Heart left ventricle (tissue), 16 donors: ENCODE measurements at regions not wholly inside any gene's neighbourhood (a gene's known extent, or its start where the extent isn't known, plus 50 kb on each side); places are given as distances from the start of the nearest gene placed in this dataset.

Source experiments
- ATAC-seq, 4 donors: fragments of 200-7000 bp; cut with Tn5 transposase; one replicate each; pipeline ENCODE4 v1.9.1; 2020 to 2022; ENCODE audit warnings: moderate library complexity in 4 of 4, mild to moderate bottlenecking in 3 of 4, moderate number of reproducible peaks in 1 of 4
- DNase-seq, 5 donors: peaks; one replicate each; pipeline ENCODE4 v3.0.0-alpha.2; 2020
- H3K27ac ChIP-seq, 12 donors: fragments of 200-600 bp; sonication (generic) in 4 of 12; one replicate each; pipeline versions ENCODE4 v1.5.0 to v1.8.0; 2016 to 2022; ENCODE audit warnings: mild to moderate bottlenecking in 2 of 12
- H3K27me3 ChIP-seq, 9 donors: fragments of 200-600 bp; sonication (generic) in 2 of 9; one replicate each; pipeline versions ENCODE4 v1.5.1 to v1.8.0; 2016 to 2022; ENCODE audit warnings: mild to moderate bottlenecking in 3 of 9
- H3K36me3 ChIP-seq, 9 donors: fragments of 200-600 bp; sonication (generic) in 2 of 9; one replicate each; pipeline versions ENCODE4 v1.5.0 to v1.8.0; 2018 to 2022; ENCODE audit warnings: mild to moderate bottlenecking in 2 of 9
- H3K4me1 ChIP-seq, 12 donors: fragments of 200-600 bp; sonication (generic) in 4 of 12; one replicate each; pipeline versions ENCODE4 v1.5.0 to v1.8.0; 2016 to 2022; ENCODE audit warnings: mild to moderate bottlenecking in 3 of 12
- H3K4me3 ChIP-seq, 12 donors: fragments of 200-600 bp; sonication (generic) in 4 of 12; one replicate each; pipeline versions ENCODE4 v1.5.0 to v1.8.0; 2017 to 2022; ENCODE audit warnings: mild to moderate bottlenecking in 9 of 12, moderate library complexity in 4 of 12
- H3K9me3 ChIP-seq, 12 donors: fragments of 200-600 bp; sonication (generic) in 4 of 12; one replicate each; pipeline versions ENCODE4 v1.5.0 to v1.8.0; 2016 to 2022; ENCODE audit warnings: mild to moderate bottlenecking in 1 of 12
- POLR2A ChIP-seq, 2 donors: fragments of 450-650 bp; IDR thresholded peaks; one replicate each; pipeline ENCODE4 v1.6.1; 2017; ENCODE audit warnings: antibody characterized with exemption in 2 of 2, mild to moderate bottlenecking in 2 of 2, moderate library complexity in 2 of 2
- WGBS, 4 donors: extraction: QIAGEN DNeasy Blood & Tissue Kit in 2 of 4; methylation state at CpG; one replicate each; pipeline versions ENCODE4 v1.1.5 to v1.1.7; 2013 to 2018; 5-methylcytosine and 5-hydroxymethylcytosine counted together
- intact Hi-C, 10 donors: fragments of 100-400 bp; cut with DNase I; formaldehyde crosslinking; loops; one replicate each; pipeline versions ENCODE4 v1.11.1 to v1.14.2; 2022
- TF ChIP-seq, protein P1 (sequence below), 12 donors: fragments of 200-600 bp; sonication (generic) in 4 of 12; IDR thresholded peaks; one replicate each; pipeline versions ENCODE4 v1.5.0 to v1.8.0; 2018 to 2022; ENCODE audit warnings: antibody characterized with exemption in 12 of 12, mild to moderate bottlenecking in 5 of 12
- donor health status: ischemic (EF 13 %, LVEDD 7.1; RV severe dilation, severe dysfunction).
- donor health status: healthy with polysubstance abuse.
- donor health status: DM: no; HTN: yes; CAD: no.
- donor health status: DM: no; HTN: no; CAD: no.
- donor health status: ischemic (EF 25% LVEDD 6.9; RV normal size, moderate dysfunction).
- donor health status: ischemic (EF 25% LVEDD 5.7; RV mildly dilated, moderate dysfunction).
- donor health status: healthy.
- donor health status: DM: yes; HTN: yes; CAD: no.
- donor health status: ischemic (EF 35%, LVEDD 5.7; RV mildly dilated, moderate dysfunction).
- donor health status: nonischemic (EF 11% LVEDD 7.7; RV severe dilation, severe dysfunction).
- donor health status: DM: yes; HTN: yes; CAD: no.
- donor health status: PGD.
- donor health status: ischemic (EF 29% LVEDD 5.4; RV normal size, mild dysfunction).
- donor health status: nonischemic (EF 23%, LVEDD 6.1; RV moderate dilation, normal function).

DNA sequence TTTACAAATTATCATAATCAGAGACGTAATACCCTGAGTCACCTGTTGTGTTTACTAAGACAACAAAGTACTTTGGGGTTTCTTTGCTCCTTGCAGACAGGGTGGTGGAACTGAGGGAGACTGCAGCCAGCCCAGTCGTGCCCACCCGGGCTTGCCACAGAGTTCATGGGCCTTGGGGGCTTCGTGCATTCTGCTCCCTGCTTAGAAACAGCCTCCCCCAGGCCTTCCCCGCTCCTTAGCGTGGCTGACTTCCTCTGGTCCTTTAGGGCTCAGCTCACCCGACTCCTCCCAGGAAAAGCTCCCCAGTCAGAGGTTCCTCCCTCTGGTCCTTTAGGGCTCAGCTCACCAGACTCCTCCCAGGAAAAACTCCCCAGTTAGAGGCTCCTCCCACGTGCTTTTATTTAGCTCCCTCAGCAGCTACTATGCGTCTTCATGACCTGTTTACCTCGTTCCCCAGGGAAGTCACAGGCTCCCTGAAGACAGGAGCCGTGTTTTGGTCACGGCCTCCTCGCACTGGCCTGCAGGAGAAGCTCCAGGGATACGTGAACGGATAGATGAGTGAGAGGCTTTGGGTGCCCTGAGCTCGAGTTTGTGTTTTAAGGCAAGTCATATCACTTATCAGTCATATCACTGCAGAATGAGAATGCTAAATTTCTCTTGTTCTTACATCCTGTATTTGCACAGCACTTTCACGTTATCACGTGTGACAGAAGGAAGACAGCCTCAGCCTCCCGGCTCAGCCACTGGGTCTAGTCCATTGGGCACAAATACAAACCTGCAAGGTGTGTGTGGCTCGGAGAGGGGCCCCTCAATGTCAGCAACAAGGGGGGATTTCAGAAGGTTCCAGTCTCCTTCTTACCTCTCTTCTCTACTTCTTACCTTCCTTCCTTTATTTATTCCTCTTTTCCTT is 52.7 kb upstream of the VIPR2 start:
- H3K4me1 ChIP-seq: peaks cover 0 to 29% (median 4%) of the 10 kb centered on the region in 12 donors
- H3K36me3 ChIP-seq: no peaks in the 10 kb centered on the region
- intact Hi-C loops: no loop called here
- DNase-seq: no peak
- TF ChIP-seq, protein P1, sequence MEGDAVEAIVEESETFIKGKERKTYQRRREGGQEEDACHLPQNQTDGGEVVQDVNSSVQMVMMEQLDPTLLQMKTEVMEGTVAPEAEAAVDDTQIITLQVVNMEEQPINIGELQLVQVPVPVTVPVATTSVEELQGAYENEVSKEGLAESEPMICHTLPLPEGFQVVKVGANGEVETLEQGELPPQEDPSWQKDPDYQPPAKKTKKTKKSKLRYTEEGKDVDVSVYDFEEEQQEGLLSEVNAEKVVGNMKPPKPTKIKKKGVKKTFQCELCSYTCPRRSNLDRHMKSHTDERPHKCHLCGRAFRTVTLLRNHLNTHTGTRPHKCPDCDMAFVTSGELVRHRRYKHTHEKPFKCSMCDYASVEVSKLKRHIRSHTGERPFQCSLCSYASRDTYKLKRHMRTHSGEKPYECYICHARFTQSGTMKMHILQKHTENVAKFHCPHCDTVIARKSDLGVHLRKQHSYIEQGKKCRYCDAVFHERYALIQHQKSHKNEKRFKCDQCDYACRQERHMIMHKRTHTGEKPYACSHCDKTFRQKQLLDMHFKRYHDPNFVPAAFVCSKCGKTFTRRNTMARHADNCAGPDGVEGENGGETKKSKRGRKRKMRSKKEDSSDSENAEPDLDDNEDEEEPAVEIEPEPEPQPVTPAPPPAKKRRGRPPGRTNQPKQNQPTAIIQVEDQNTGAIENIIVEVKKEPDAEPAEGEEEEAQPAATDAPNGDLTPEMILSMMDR (IDR thresholded peaks at IDR 0.05): no peak
- TF ChIP-seq POLR2A (IDR thresholded peaks at IDR 0.05): no peak
- no peaks in the 10 kb centered on the region for H3K9me3 ChIP-seq
- peak overlapping the region in 1 of 12 donors; percentile 34 for H3K4me3 ChIP-seq
- H3K27ac ChIP-seq: peak overlapping the region in 1 of 12 donors; percentile 87
- peak; percentile 55 to 83 (median 82) for ATAC-seq
- 37 to 45% (median 40%) methylated on average over 20 of the region's 20 CpGs for WGBS, 4 donors
- peaks cover 0 to 7% (median 0%) of the 10 kb centered on the region in 9 donors for H3K27me3 ChIP-seq

- ATAC-seq (no peak), DNase-seq (no peak)
- Histone ChIP-seq H3K9me3 (no peaks in the 10 kb centered on the region), H3K27ac (peak overlapping the region in 1 of 12 donors; percentile 87), H3K27me3 (peaks cover 0 to 7% (median 0%) of the 10 kb centered on the region in 9 donors), H3K4me3 (no peak overlapping the region), H3K36me3 (no peaks in the 10 kb centered on the region), H3K4me1 (peaks cover 0 to 29% (median 4%) of the 10 kb centered on the region in 12 donors)
- WGBS, 4 donors: 86 to 95% (median 89%) methylated on average over 8 of the region's 8 CpGs
- TF ChIP-seq, protein P1 (IDR thresholded peaks at IDR 0.05): no peak
- no peak for TF ChIP-seq POLR2A (IDR thresholded peaks at IDR 0.05)
- intact Hi-C loops: no loop called here
Measured at GRCh38 chr7:159196584-159196983, 51.9 kb upstream of the VIPR2 start.

GRCh38 chr7:159195946-159196345 is 51.3 kb upstream of the VIPR2 start:
- intact Hi-C loops: no loop called here
- Histone ChIP-seq H3K9me3 (no peaks in the 10 kb centered on the region), H3K4me3 (no peak overlapping the region), H3K4me1 (peaks cover 0 to 29% (median 4%) of the 10 kb centered on the region in 12 donors), H3K36me3 (no peaks in the 10 kb centered on the region), H3K27ac (peak overlapping the region in 2 of 12 donors; percentile 18 to 87), H3K27me3 (peaks cover 0 to 11% (median 0%) of the 10 kb centered on the region in 9 donors)
- no peak for ATAC-seq
- no peak for TF ChIP-seq POLR2A (IDR thresholded peaks at IDR 0.05)
- TF ChIP-seq, protein P1 (IDR thresholded peaks at IDR 0.05): no peak
- WGBS, 4 donors: 55 to 62% (median 58%) methylated on average over 5 of the region's 5 CpGs
- DNase-seq: no peak
